ENCODE measurements at regions not wholly inside any gene's neighbourhood (a gene's known extent, or its start where the extent isn't known, plus 50 kb on each side); places are given as distances from the start of the nearest gene placed in this dataset.
"Not testable (repeated sequence)": the region's sequence is repeated elsewhere in the genome, so short reads cannot be mapped to it uniquely, and the experiment has no call there.

DNA sequence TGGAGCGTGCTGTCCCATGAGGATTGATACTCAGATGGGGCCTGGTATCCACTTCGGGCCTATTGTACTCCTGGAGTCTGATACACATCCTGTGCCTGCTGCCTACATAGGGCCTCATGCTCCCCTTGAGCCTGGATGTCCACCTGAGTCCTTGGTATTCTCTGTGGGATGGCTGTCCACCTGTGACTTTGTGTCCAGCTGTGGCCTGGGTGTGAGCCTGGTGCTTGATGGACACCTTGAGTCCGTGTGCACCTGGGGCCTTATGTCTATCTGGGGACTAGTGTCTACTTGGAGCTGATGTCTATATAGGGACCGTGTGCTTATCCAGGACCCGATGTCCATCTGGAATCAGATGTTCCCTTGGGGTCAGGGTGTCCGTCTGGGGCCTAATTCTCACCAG lies 75.9 kb upstream of the THOC3 start:
- TF ChIP-seq, protein P1, sequence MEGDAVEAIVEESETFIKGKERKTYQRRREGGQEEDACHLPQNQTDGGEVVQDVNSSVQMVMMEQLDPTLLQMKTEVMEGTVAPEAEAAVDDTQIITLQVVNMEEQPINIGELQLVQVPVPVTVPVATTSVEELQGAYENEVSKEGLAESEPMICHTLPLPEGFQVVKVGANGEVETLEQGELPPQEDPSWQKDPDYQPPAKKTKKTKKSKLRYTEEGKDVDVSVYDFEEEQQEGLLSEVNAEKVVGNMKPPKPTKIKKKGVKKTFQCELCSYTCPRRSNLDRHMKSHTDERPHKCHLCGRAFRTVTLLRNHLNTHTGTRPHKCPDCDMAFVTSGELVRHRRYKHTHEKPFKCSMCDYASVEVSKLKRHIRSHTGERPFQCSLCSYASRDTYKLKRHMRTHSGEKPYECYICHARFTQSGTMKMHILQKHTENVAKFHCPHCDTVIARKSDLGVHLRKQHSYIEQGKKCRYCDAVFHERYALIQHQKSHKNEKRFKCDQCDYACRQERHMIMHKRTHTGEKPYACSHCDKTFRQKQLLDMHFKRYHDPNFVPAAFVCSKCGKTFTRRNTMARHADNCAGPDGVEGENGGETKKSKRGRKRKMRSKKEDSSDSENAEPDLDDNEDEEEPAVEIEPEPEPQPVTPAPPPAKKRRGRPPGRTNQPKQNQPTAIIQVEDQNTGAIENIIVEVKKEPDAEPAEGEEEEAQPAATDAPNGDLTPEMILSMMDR (IDR thresholded peaks at IDR 0.05; ENCODE audit: insufficient read depth, low read depth, low read length): not testable (repeated sequence)
- not testable (repeated sequence) for TF ChIP-seq EZH2 (IDR thresholded peaks at IDR 0.05; ENCODE audit: insufficient read depth, low read length)
